Skin epidermis (tissue), 12 donors: ENCODE measurements at regions not wholly inside any gene's neighbourhood (a gene's known extent, or its start where the extent isn't known, plus 50 kb on each side); places are given as distances from the start of the nearest gene placed in this dataset.

Source experiments
- H3K27ac ChIP-seq, 21 experiments: fragments of 200-600 bp; sonication (generic) in 11 of 21; one replicate each; pipeline ENCODE4 v1.5.0; 2020; ENCODE audit warnings: mild to moderate bottlenecking in 3 of 21, inconsistent platforms in 2 of 21, moderate library complexity in 2 of 21
- H3K4me3 ChIP-seq, 7 experiments: fragments of 200-600 bp; sonication (generic) in 2 of 7; one replicate each; pipeline ENCODE4 v1.5.0; 2020; ENCODE audit warnings: inconsistent platforms in 2 of 7, mild to moderate bottlenecking in 2 of 7, moderate library complexity in 1 of 7

- no peak overlapping the region for H3K4me3 ChIP-seq
- peak overlapping the region in 10 of 21 experiments; percentile 8 to 84 (median 64) for H3K27ac ChIP-seq
Measured at GRCh38 chr10:7507887-7508726, 97.3 kb upstream of the SFMBT2 start.

- Histone ChIP-seq H3K27ac (peak overlapping the region in 1 of 21 experiments; percentile 84), H3K4me3 (no peak overlapping the region)
Measured at GRCh38 chr10:7506571-7506970, 95.7 kb upstream of the SFMBT2 start.

- Histone ChIP-seq H3K27ac (no peak overlapping the region), H3K4me3 (no peak overlapping the region)
Measured at GRCh38 chr10:7505196-7505595, 94.4 kb upstream of the SFMBT2 start.

- H3K27ac ChIP-seq, result no peak overlapping the region
- H3K4me3 ChIP-seq, result no peak overlapping the region
Measured at GRCh38 chr10:7503190-7503589, 92.4 kb upstream of the SFMBT2 start.

GRCh38 chr10:7501157-7501556, 90.3 kb upstream of the SFMBT2 start:
- H3K27ac ChIP-seq, result no peak overlapping the region
- no peak overlapping the region for H3K4me3 ChIP-seq

GRCh38 chr10:7498111-7498510, 87.3 kb upstream of the SFMBT2 start:
- no peak overlapping the region for H3K4me3 ChIP-seq
- no peak overlapping the region for H3K27ac ChIP-seq

- no peak overlapping the region for H3K4me3 ChIP-seq
- peak overlapping the region in 1 of 21 experiments; percentile 42 for H3K27ac ChIP-seq
Measured at GRCh38 chr10:7493996-7494395, 83.2 kb upstream of the SFMBT2 start.

GRCh38 chr10:7492660-7493046, 81.8 kb upstream of the SFMBT2 start:
- Histone ChIP-seq H3K27ac (peak overlapping the region in 4 of 21 experiments; percentile 10 to 80 (median 38)), H3K4me3 (no peak overlapping the region)

- Histone ChIP-seq H3K27ac (peak overlapping the region in 5 of 21 experiments; percentile 10 to 80 (median 20)), H3K4me3 (no peak overlapping the region)
Measured at GRCh38 chr10:7491949-7492659, 81.3 kb upstream of the SFMBT2 start.

GRCh38 chr10:7491230-7491629, 80.4 kb upstream of the SFMBT2 start:
- Histone ChIP-seq H3K27ac (peak overlapping the region in 2 of 21 experiments; percentile 12 to 80), H3K4me3 (no peak overlapping the region)

- no peak overlapping the region for H3K27ac ChIP-seq
- H3K4me3 ChIP-seq, result no peak overlapping the region
Measured at GRCh38 chr10:7488418-7488829, 77.6 kb upstream of the SFMBT2 start.

- Histone ChIP-seq H3K4me3 (no peak overlapping the region), H3K27ac (no peak overlapping the region)
Measured at GRCh38 chr10:7487528-7487927, 76.7 kb upstream of the SFMBT2 start.

GRCh38 chr10:7486528-7486927, 75.7 kb upstream of the SFMBT2 start:
- peak overlapping the region in 1 of 21 experiments; percentile 26 for H3K27ac ChIP-seq
- H3K4me3 ChIP-seq, result no peak overlapping the region

- peak overlapping the region in 9 of 21 experiments; percentile 26 to 97 (median 69) for H3K27ac ChIP-seq
- no peak overlapping the region for H3K4me3 ChIP-seq
Measured at GRCh38 chr10:7485799-7486198, 75.0 kb upstream of the SFMBT2 start.

- peak overlapping the region in 15 of 21 experiments; percentile 17 to 97 (median 69) for H3K27ac ChIP-seq
- H3K4me3 ChIP-seq, result peak overlapping the region in 1 of 7 experiments; percentile 3
Measured at GRCh38 chr10:7485244-7485556, 74.4 kb upstream of the SFMBT2 start.

GRCh38 chr10:7484456-7485243, 73.8 kb upstream of the SFMBT2 start:
- Histone ChIP-seq H3K27ac (peak overlapping the region in 16 of 21 experiments; percentile 17 to 97 (median 68)), H3K4me3 (peak overlapping the region in 1 of 7 experiments; percentile 3)

- Histone ChIP-seq H3K27ac (peak overlapping the region in 13 of 21 experiments; percentile 10 to 97 (median 71)), H3K4me3 (no peak overlapping the region)
Measured at GRCh38 chr10:7483848-7484247, 73.0 kb upstream of the SFMBT2 start.

GRCh38 chr10:7482992-7483391, 72.2 kb upstream of the SFMBT2 start:
- Histone ChIP-seq H3K27ac (peak overlapping the region in 14 of 21 experiments; percentile 3 to 97 (median 68)), H3K4me3 (no peak overlapping the region)

- peak overlapping the region in 8 of 21 experiments; percentile 1 to 97 (median 39) for H3K27ac ChIP-seq
Measured at GRCh38 chr10:7481368-7481765, 70.5 kb upstream of the SFMBT2 start.

GRCh38 chr10:7480742-7481367, 70.0 kb upstream of the SFMBT2 start:
- Histone ChIP-seq H3K4me3 (no peak overlapping the region), H3K27ac (peak overlapping the region in 9 of 21 experiments; percentile 1 to 97 (median 18))

More at GRCh38 chr10:7481368-7481765, 70.5 kb upstream of the SFMBT2 start:
- H3K4me3 ChIP-seq, result no peak overlapping the region
